ENCODE measurements at regions not wholly inside any gene's neighbourhood (a gene's known extent, or its start where the extent isn't known, plus 50 kb on each side); places are given as distances from the start of the nearest gene placed in this dataset.
A peak's percentile ranks its signal among the peaks of the same experiment; 100 is the strongest.

GRCh38 chr18:29259838-29260237 is 1082.9 kb upstream of the CDH2 start:
- ATAC-seq: peak; percentile 60; the same call in 2 of the 3 replicates
- no peak for TF ChIP-seq ISL1 (CRISPR knock-in tag; IDR thresholded peaks at IDR 0.05)

- TF ChIP-seq CREB5 (CRISPR knock-in tag; IDR thresholded peaks at IDR 0.05; ENCODE audit: low read depth) (no peak), ZC3H10 (CRISPR knock-in tag; IDR thresholded peaks at IDR 0.05) (peak; percentile 38; the same call in 1 of the 2 replicates), TCF4 (CRISPR knock-in tag; IDR thresholded peaks at IDR 0.05; ENCODE audit: borderline replicate concordance) (peak; percentile 63), ISL1 (CRISPR knock-in tag; IDR thresholded peaks at IDR 0.05) (peak; percentile 85)
- ATAC-seq: peak; percentile 42; the same call in 1 of the 3 replicates
These were observed 1077.2 kb upstream of the CDH2 start for GRCh38 chr18:29254123-29254522.

- ATAC-seq: no peak
- TF ChIP-seq ZFP3 (CRISPR knock-in tag; IDR thresholded peaks at IDR 0.05) (no peak), CSRNP3 (CRISPR knock-in tag; IDR thresholded peaks at IDR 0.05) (no peak), BACH2 (CRISPR knock-in tag; IDR thresholded peaks at IDR 0.05; ENCODE audit: borderline replicate concordance) (no peak), TCF4 (CRISPR knock-in tag; IDR thresholded peaks at IDR 0.05; ENCODE audit: borderline replicate concordance) (no peak)
These were observed 1074.8 kb upstream of the CDH2 start for GRCh38 chr18:29251681-29252080.

GRCh38 chr18:29250843-29251242 is 1073.9 kb upstream of the CDH2 start:
- no peak for TF ChIP-seq SNAI2 (CRISPR knock-in tag; IDR thresholded peaks at IDR 0.05)
- no peak for TF ChIP-seq ESRRG (CRISPR knock-in tag; IDR thresholded peaks at IDR 0.05)
- no peak for TF ChIP-seq TOX (CRISPR knock-in tag; IDR thresholded peaks at IDR 0.05; ENCODE audit: borderline replicate concordance)
- no peak for TF ChIP-seq ISL1 (CRISPR knock-in tag; IDR thresholded peaks at IDR 0.05)
- ATAC-seq: no peak

- no peak for TF ChIP-seq TSHZ2 (CRISPR knock-in tag; IDR thresholded peaks at IDR 0.05)
- TF ChIP-seq POU6F1 (CRISPR knock-in tag; IDR thresholded peaks at IDR 0.05; ENCODE audit: borderline replicate concordance, low read depth): no peak
- no peak for TF ChIP-seq TCF4 (CRISPR knock-in tag; IDR thresholded peaks at IDR 0.05; ENCODE audit: borderline replicate concordance)
- no peak for TF ChIP-seq CSDC2 (CRISPR knock-in tag; IDR thresholded peaks at IDR 0.05)
- no peak for ATAC-seq
These were observed 1073.3 kb upstream of the CDH2 start for GRCh38 chr18:29250259-29250658.

- no peak for ATAC-seq
- no peak for TF ChIP-seq SNAI2 (CRISPR knock-in tag; IDR thresholded peaks at IDR 0.05)
- no peak for TF ChIP-seq CREB5 (CRISPR knock-in tag; IDR thresholded peaks at IDR 0.05; ENCODE audit: low read depth)
These were observed 1071.9 kb upstream of the CDH2 start for GRCh38 chr18:29248805-29249204.

- ATAC-seq: no peak
- TF ChIP-seq ZNF8 (CRISPR knock-in tag; IDR thresholded peaks at IDR 0.05) (no peak), TOX (CRISPR knock-in tag; IDR thresholded peaks at IDR 0.05; ENCODE audit: borderline replicate concordance) (no peak), ZFP30 (CRISPR knock-in tag; IDR thresholded peaks at IDR 0.05) (no peak), ZNF565 (CRISPR knock-in tag; conservative IDR thresholded peaks at IDR 0.05; ENCODE audit: low read depth) (no peak), TCF4 (CRISPR knock-in tag; IDR thresholded peaks at IDR 0.05; ENCODE audit: borderline replicate concordance) (no peak), ISL1 (CRISPR knock-in tag; IDR thresholded peaks at IDR 0.05) (no peak), CSRNP3 (CRISPR knock-in tag; IDR thresholded peaks at IDR 0.05) (no peak), POU6F1 (CRISPR knock-in tag; IDR thresholded peaks at IDR 0.05; ENCODE audit: borderline replicate concordance, low read depth) (no peak), SNAI2 (CRISPR knock-in tag; IDR thresholded peaks at IDR 0.05) (no peak), ESRRG (CRISPR knock-in tag; IDR thresholded peaks at IDR 0.05) (no peak)
These were observed 1064.3 kb upstream of the CDH2 start for GRCh38 chr18:29241199-29241598.

All from SK-N-SH treated with all-trans-retinoic acid at 6 μM for 48 hours (cell line).